WTC11 (cell line): ENCODE measurements at regions not wholly inside any gene's neighbourhood (a gene's known extent, or its start where the extent isn't known, plus 50 kb on each side); places are given as distances from the start of the nearest gene placed in this dataset.

Source experiments
- ATAC-seq: fragments of 200-7000 bp; cut with Tn5 transposase; 2 replicates; pipeline ENCODE4 v1.10.0; 2021; ENCODE audit warnings: mild to moderate bottlenecking, moderate library complexity
- CTCF ChIA-PET: fragments of 300-600 bp; sonication (Branson Sonifier 250); formaldehyde crosslinking; loops from one replicate; lab custom pipeline; 2021; ENCODE audit warnings: antibody characterized with exemption; lab: Charles Lee
- POLR2A ChIA-PET: fragments of 350-600 bp; sonication (Branson Sonifier 250); formaldehyde crosslinking; loops from one replicate; lab custom pipeline; 2021; ENCODE audit warnings: antibody characterized with exemption; lab: Charles Lee
- DNase-seq: peaks from one replicate; pipeline ENCODE4 v3.0.0; 2021; ENCODE audit warnings: low spot score
- H3K27ac Mint-ChIP-seq: 2 replicates; pipeline ENCODE4 v1.8.0; 2021; ENCODE audit warnings: mixed read lengths
- H3K27me3 Mint-ChIP-seq: 2 replicates; pipeline ENCODE4 v1.8.0; 2021; ENCODE audit warnings: low read depth, mild to moderate bottlenecking, moderate library complexity, mixed read lengths
- H3K36me3 Mint-ChIP-seq: 2 replicates; pipeline ENCODE4 v1.8.0; 2021; ENCODE audit warnings: mixed read lengths
- H3K4me1 Mint-ChIP-seq: 2 replicates; pipeline ENCODE4 v1.8.0; 2022; ENCODE audit warnings: mixed read lengths
- H3K4me3 Mint-ChIP-seq: 2 replicates; pipeline ENCODE4 v1.8.0; 2021; ENCODE audit warnings: mild to moderate bottlenecking, moderate library complexity, mixed read lengths
- H3K9me3 Mint-ChIP-seq: 2 replicates; pipeline ENCODE4 v1.8.0; 2021; ENCODE audit warnings: mixed read lengths
- CBFB ChIP-seq: sonication (generic); formaldehyde crosslinking; IDR thresholded peaks from 2 replicates; pipeline ENCODE4 v1.8.1; 2022; ENCODE audit warnings: mild to moderate bottlenecking, low read depth, missing genetic modification reagents
- CREM ChIP-seq: sonication (generic); formaldehyde crosslinking; IDR thresholded peaks from 2 replicates; pipeline ENCODE4 v1.8.1; 2022; ENCODE audit warnings: mild to moderate bottlenecking, missing genetic modification reagents, moderate library complexity
- FOXK1 ChIP-seq: sonication (generic); formaldehyde crosslinking; IDR thresholded peaks from 2 replicates; pipeline ENCODE4 v1.8.0; 2022; ENCODE audit warnings: mild to moderate bottlenecking, moderate library complexity, missing genetic modification reagents
- GTF2I ChIP-seq: fragments of 250-450 bp; sonication (Bioruptor Pico); conservative IDR thresholded peaks from 2 replicates; pipeline ENCODE4 v1.4.0; 2021; ENCODE audit warnings: mild to moderate bottlenecking
- JAZF1 ChIP-seq: fragments of 250-450 bp; sonication (Bioruptor Pico); IDR thresholded peaks from 2 replicates; pipeline ENCODE4 v1.9.0; 2021; ENCODE audit warnings: moderate library complexity, mild to moderate bottlenecking, inconsistent platforms
- RELA ChIP-seq: sonication (generic); formaldehyde crosslinking; IDR thresholded peaks from 2 replicates; pipeline ENCODE4 v1.8.1; 2022; ENCODE audit warnings: missing genetic modification reagents, mild to moderate bottlenecking, borderline replicate concordance
- SOX15 ChIP-seq: fragments of 250-450 bp; sonication (Bioruptor Pico); IDR thresholded peaks from 2 replicates; pipeline ENCODE4 v1.9.0; 2021; ENCODE audit warnings: mild to moderate bottlenecking
- TP53 ChIP-seq: sonication (generic); formaldehyde crosslinking; IDR thresholded peaks from 2 replicates; pipeline ENCODE4 v1.8.1; 2023; ENCODE audit warnings: mild to moderate bottlenecking, missing genetic modification reagents
- ZBTB21 ChIP-seq: sonication (generic); formaldehyde crosslinking; IDR thresholded peaks from 2 replicates; pipeline ENCODE4 v1.8.1; 2023; ENCODE audit warnings: mild to moderate bottlenecking, missing genetic modification reagents, borderline replicate concordance
- ZNF219 ChIP-seq: sonication (generic); formaldehyde crosslinking; IDR thresholded peaks from 2 replicates; pipeline ENCODE4 v1.8.0; 2023; ENCODE audit warnings: missing genetic modification reagents, mild to moderate bottlenecking, borderline replicate concordance
- ZNF263 ChIP-seq: sonication (generic); formaldehyde crosslinking; IDR thresholded peaks from 2 replicates; pipeline ENCODE4 v1.8.1; 2022; ENCODE audit warnings: low read depth, mild to moderate bottlenecking, moderate library complexity, missing genetic modification reagents
- ZNF532 ChIP-seq: fragments of 250-450 bp; sonication (Bioruptor Pico); IDR thresholded peaks from 2 replicates; pipeline ENCODE4 v1.9.0; 2021; ENCODE audit warnings: mild to moderate bottlenecking, borderline replicate concordance
- ZNF671 ChIP-seq: fragments of 250-450 bp; sonication (Bioruptor Pico); IDR thresholded peaks from 2 replicates; pipeline ENCODE4 v1.8.0; 2021; ENCODE audit warnings: mild to moderate bottlenecking
- TF ChIP-seq, protein P1 (sequence below): sonication (generic); formaldehyde crosslinking; IDR thresholded peaks from 2 replicates; pipeline ENCODE4 v1.8.1; 2022; ENCODE audit warnings: mild to moderate bottlenecking, moderate library complexity, missing genetic modification reagents
- TF ChIP-seq, protein P2 (sequence below): sonication (generic); formaldehyde crosslinking; IDR thresholded peaks from 2 replicates; pipeline ENCODE4 v1.8.1; 2023; ENCODE audit warnings: mild to moderate bottlenecking, moderate library complexity, missing genetic modification reagents
- TF ChIP-seq, protein P3 (sequence below): sonication (generic); formaldehyde crosslinking; IDR thresholded peaks from 2 replicates; pipeline ENCODE4 v1.8.1; 2022; ENCODE audit warnings: low read depth, missing genetic modification reagents, borderline replicate concordance
- TF ChIP-seq, protein P4 (sequence below): sonication (generic); formaldehyde crosslinking; IDR thresholded peaks from 2 replicates; pipeline ENCODE4 v1.8.0; 2022; ENCODE audit warnings: mild to moderate bottlenecking, missing genetic modification reagents
- TF ChIP-seq, protein P5 (sequence below): sonication (generic); formaldehyde crosslinking; IDR thresholded peaks from 2 replicates; pipeline ENCODE4 v1.8.1; 2023; ENCODE audit warnings: mild to moderate bottlenecking, missing genetic modification reagents

GRCh38 chr14:65331652-65332051, 80.9 kb upstream of the FUT8 start (continued):
- TF ChIP-seq, protein P1, sequence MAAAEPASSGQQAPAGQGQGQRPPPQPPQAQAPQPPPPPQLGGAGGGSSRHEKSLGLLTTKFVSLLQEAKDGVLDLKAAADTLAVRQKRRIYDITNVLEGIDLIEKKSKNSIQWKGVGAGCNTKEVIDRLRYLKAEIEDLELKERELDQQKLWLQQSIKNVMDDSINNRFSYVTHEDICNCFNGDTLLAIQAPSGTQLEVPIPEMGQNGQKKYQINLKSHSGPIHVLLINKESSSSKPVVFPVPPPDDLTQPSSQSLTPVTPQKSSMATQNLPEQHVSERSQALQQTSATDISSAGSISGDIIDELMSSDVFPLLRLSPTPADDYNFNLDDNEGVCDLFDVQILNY, result no peak

DNA sequence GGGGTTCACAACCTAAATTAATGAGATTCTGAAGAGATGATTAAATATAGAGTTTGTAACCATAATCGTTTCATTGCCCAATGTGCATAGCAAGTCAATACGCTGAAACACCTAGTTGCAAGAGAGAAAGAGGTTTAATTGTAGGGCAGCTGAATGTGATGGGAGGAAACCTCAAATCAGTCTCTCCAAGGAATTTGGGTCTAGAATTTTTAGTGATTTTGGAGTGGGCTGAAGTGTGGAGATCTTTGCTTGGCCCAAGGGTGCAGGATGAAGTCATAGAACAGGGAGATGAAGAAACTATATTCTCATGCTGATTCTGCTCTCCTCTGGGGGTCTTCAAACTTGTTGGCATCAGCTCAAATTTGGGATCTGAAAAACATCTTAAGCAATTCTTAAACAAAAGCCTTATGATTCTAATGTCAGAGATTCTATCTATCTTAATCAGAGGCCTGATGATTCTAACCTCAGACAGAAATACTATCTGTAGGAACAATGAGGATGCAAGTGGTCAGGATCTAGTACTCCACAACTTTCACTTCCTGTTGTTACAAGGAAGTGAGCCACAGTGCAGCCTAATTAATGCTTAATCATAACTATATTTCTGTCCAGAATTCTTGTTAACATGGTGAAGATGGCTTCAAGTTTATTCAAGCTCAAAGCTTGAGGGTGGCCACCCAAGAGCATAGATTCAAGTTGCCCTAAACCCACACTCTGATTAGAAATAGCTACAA, 80.2 kb upstream of the FUT8 start:
- H3K36me3 Mint-ChIP-seq, result no peaks in the 10 kb centered on the region
- DNase-seq (no peak), ATAC-seq (no peak)
- no peaks in the 10 kb centered on the region for H3K9me3 Mint-ChIP-seq
- no peak overlapping the region for H3K4me3 Mint-ChIP-seq
- ChIA-PET POLR2A (interaction anchor here (0.8 kb wide), 1 partner anchor 28 kb away, joined by 3 read pairs; no protein-coding TSS in a partner anchor), CTCF (no interaction called here)
- peaks cover 75% of the 10 kb centered on the region for H3K27me3 Mint-ChIP-seq
- H3K27ac Mint-ChIP-seq, result no peak overlapping the region
- H3K4me1 Mint-ChIP-seq, result peaks cover 41% of the 10 kb centered on the region
- no peak for TF ChIP-seq CREM
- TF ChIP-seq SOX15 (CRISPR knock-in tag), result no peak
- TF ChIP-seq ZBTB21, result no peak
- TF ChIP-seq, protein P2, sequence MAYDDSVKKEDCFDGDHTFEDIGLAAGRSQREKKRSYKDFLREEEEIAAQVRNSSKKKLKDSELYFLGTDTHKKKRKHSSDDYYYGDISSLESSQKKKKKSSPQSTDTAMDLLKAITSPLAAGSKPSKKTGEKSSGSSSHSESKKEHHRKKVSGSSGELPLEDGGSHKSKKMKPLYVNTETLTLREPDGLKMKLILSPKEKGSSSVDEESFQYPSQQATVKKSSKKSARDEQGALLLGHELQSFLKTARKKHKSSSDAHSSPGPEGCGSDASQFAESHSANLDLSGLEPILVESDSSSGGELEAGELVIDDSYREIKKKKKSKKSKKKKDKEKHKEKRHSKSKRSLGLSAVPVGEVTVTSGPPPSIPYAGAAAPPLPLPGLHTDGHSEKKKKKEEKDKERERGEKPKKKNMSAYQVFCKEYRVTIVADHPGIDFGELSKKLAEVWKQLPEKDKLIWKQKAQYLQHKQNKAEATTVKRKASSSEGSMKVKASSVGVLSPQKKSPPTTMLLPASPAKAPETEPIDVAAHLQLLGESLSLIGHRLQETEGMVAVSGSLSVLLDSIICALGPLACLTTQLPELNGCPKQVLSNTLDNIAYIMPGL (CRISPR knock-in tag), result no peak
- TF ChIP-seq, protein P3, sequence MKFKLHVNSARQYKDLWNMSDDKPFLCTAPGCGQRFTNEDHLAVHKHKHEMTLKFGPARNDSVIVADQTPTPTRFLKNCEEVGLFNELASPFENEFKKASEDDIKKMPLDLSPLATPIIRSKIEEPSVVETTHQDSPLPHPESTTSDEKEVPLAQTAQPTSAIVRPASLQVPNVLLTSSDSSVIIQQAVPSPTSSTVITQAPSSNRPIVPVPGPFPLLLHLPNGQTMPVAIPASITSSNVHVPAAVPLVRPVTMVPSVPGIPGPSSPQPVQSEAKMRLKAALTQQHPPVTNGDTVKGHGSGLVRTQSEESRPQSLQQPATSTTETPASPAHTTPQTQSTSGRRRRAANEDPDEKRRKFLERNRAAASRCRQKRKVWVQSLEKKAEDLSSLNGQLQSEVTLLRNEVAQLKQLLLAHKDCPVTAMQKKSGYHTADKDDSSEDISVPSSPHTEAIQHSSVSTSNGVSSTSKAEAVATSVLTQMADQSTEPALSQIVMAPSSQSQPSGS, result no peak
- no peak for TF ChIP-seq JAZF1 (CRISPR knock-in tag)
- TF ChIP-seq GTF2I (CRISPR knock-in tag), result no peak
- TF ChIP-seq FOXK1 (CRISPR knock-in tag), result no peak
- no peak for TF ChIP-seq ZNF219 (CRISPR knock-in tag)
- no peak for TF ChIP-seq ZNF671
- TF ChIP-seq TP53 (CRISPR knock-in tag), result no peak
- no peak for TF ChIP-seq ZNF263
- no peak for TF ChIP-seq ZNF532 (CRISPR knock-in tag)
- TF ChIP-seq, protein P4, sequence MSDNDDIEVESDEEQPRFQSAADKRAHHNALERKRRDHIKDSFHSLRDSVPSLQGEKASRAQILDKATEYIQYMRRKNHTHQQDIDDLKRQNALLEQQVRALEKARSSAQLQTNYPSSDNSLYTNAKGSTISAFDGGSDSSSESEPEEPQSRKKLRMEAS (CRISPR knock-in tag), result no peak
- TF ChIP-seq, protein P5, sequence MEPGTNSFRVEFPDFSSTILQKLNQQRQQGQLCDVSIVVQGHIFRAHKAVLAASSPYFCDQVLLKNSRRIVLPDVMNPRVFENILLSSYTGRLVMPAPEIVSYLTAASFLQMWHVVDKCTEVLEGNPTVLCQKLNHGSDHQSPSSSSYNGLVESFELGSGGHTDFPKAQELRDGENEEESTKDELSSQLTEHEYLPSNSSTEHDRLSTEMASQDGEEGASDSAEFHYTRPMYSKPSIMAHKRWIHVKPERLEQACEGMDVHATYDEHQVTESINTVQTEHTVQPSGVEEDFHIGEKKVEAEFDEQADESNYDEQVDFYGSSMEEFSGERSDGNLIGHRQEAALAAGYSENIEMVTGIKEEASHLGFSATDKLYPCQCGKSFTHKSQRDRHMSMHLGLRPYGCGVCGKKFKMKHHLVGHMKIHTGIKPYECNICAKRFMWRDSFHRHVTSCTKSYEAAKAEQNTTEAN (CRISPR knock-in tag), result no peak
- TF ChIP-seq RELA, result no peak
- no peak for TF ChIP-seq CBFB (CRISPR knock-in tag)
